ENCODE measurements at regions not wholly inside any gene's neighbourhood (a gene's known extent, or its start where the extent isn't known, plus 50 kb on each side); places are given as distances from the start of the nearest gene placed in this dataset.

DNA sequence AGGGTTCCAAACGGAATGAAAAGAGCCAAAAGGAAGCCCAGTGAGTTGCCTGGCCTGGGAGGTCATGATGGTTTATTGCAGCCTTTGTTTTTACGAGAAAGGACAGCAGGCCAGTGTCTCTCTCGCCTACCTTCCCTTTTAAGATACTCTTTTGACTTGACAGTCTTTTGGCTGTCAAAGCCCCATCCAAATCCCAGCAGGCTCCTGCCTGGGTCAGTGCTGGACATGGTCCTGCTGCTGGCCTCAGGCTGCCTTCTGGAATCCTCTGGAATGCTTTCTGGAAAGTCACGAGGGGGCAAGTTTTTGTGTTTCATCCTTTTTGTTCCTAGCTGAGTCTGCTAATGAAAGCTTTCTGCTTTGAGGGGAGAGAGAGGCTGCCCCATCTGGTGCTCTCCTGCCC lies 444.8 kb downstream of the OLFM4 start:
- ChIA-PET POLR2A (ENCODE audit: low non-redundant PET) (no interaction called here), CTCF (no interaction called here)
- Histone ChIP-seq H3K4me3 (ENCODE audit: low read depth, low read length, poor library complexity, severe bottlenecking) (no peak overlapping the region), H3K9me3 (ENCODE audit: low read depth, low read length, poor library complexity, severe bottlenecking) (no peaks in the 10 kb centered on the region), H3K36me3 (ENCODE audit: insufficient read depth, low read length, poor library complexity, severe bottlenecking) (no peaks in the 10 kb centered on the region), H3K27me3 (replicated peaks; ENCODE audit: insufficient read depth, low read depth, low read length, poor library complexity) (no peaks in the 10 kb centered on the region), H3K4me1 (ENCODE audit: insufficient read depth, low read length, poor library complexity, severe bottlenecking) (no peaks in the 10 kb centered on the region), H3K27ac (ENCODE audit: low read depth, low read length, poor library complexity, severe bottlenecking) (no peak overlapping the region)
- TF ChIP-seq CTCF (conservative IDR thresholded peaks at IDR 0.05; ENCODE audit: low read depth, low read length) (no peak), EZH2 (IDR thresholded peaks at IDR 0.05; ENCODE audit: borderline replicate concordance, low read depth, low read length, poor library complexity, severe bottlenecking) (no peak)
- intact Hi-C loops (cut with micrococcal nuclease; ENCODE audit: unreplicated experiment), result no loop called here
- no TSS peak for BruUV-seq (replicated peaks)
- DNase-seq (ENCODE audit: low spot score), result no peak

GRCh38 chr13:53474878-53475277 lies 446.3 kb downstream of the OLFM4 start:
- TF ChIP-seq CTCF (conservative IDR thresholded peaks at IDR 0.05; ENCODE audit: low read depth, low read length) (no peak), EZH2 (IDR thresholded peaks at IDR 0.05; ENCODE audit: borderline replicate concordance, low read depth, low read length, poor library complexity, severe bottlenecking) (no peak)
- Histone ChIP-seq H3K4me3 (ENCODE audit: low read depth, low read length, poor library complexity, severe bottlenecking) (no peak overlapping the region), H3K27ac (ENCODE audit: low read depth, low read length, poor library complexity, severe bottlenecking) (no peak overlapping the region), H3K9me3 (ENCODE audit: low read depth, low read length, poor library complexity, severe bottlenecking) (no peaks in the 10 kb centered on the region), H3K27me3 (replicated peaks; ENCODE audit: insufficient read depth, low read depth, low read length, poor library complexity) (no peaks in the 10 kb centered on the region), H3K36me3 (ENCODE audit: insufficient read depth, low read length, poor library complexity, severe bottlenecking) (no peaks in the 10 kb centered on the region), H3K4me1 (ENCODE audit: insufficient read depth, low read length, poor library complexity, severe bottlenecking) (no peaks in the 10 kb centered on the region)
- ChIA-PET POLR2A (ENCODE audit: low non-redundant PET) (no interaction called here), CTCF (no interaction called here)
- no peak for DNase-seq (ENCODE audit: low spot score)
- intact Hi-C loops (cut with micrococcal nuclease; ENCODE audit: unreplicated experiment), result no loop called here
- BruUV-seq (replicated peaks), result no TSS peak

GRCh38 chr13:53490752-53491151 lies 462.1 kb downstream of the OLFM4 start:
- Histone ChIP-seq H3K9me3 (ENCODE audit: low read depth, low read length, poor library complexity, severe bottlenecking) (no peaks in the 10 kb centered on the region), H3K27me3 (replicated peaks; ENCODE audit: insufficient read depth, low read depth, low read length, poor library complexity) (no peaks in the 10 kb centered on the region), H3K4me1 (ENCODE audit: insufficient read depth, low read length, poor library complexity, severe bottlenecking) (no peaks in the 10 kb centered on the region), H3K36me3 (ENCODE audit: insufficient read depth, low read length, poor library complexity, severe bottlenecking) (no peaks in the 10 kb centered on the region), H3K4me3 (ENCODE audit: low read depth, low read length, poor library complexity, severe bottlenecking) (no peak overlapping the region), H3K27ac (ENCODE audit: low read depth, low read length, poor library complexity, severe bottlenecking) (no peak overlapping the region)
- peak; percentile 10 for DNase-seq (ENCODE audit: low spot score)
- intact Hi-C loops (cut with micrococcal nuclease; ENCODE audit: unreplicated experiment), result no loop called here
- CTCF ChIA-PET, result no interaction called here
- POLR2A ChIA-PET (ENCODE audit: low non-redundant PET), result no interaction called here
- TF ChIP-seq EZH2 (IDR thresholded peaks at IDR 0.05; ENCODE audit: borderline replicate concordance, low read depth, low read length, poor library complexity, severe bottlenecking) (no peak), CTCF (conservative IDR thresholded peaks at IDR 0.05; ENCODE audit: low read depth, low read length) (no peak)
- BruUV-seq (replicated peaks), result no TSS peak

All from A673 (cell line).